Psoas muscle (tissue), 7 donors: ENCODE measurements at regions not wholly inside any gene's neighbourhood (a gene's known extent, or its start where the extent isn't known, plus 50 kb on each side); places are given as distances from the start of the nearest gene placed in this dataset.

ENCODE experiments used
- ATAC-seq, 4 donors: fragments of 200-7000 bp; cut with Tn5 transposase; one replicate each; pipeline ENCODE4 v1.9.1; 2020; ENCODE audit warnings: moderate library complexity in 3 of 4, mild to moderate bottlenecking in 2 of 4
- DNase-seq, 2 donors: peaks; one replicate each; pipeline ENCODE4 v3.0.0-alpha.2; 2020
- H3K27ac ChIP-seq: fragments of 200-600 bp; one replicate; pipeline ENCODE4 v1.8.0; 2022
- H3K27me3 ChIP-seq, 3 donors: fragments of 200-600 bp in 1 of 3; one replicate each; pipeline versions ENCODE4 v1.6.1 to v1.8.0; 2013 to 2022; ENCODE audit warnings: low read length in 2 of 3, mild to moderate bottlenecking in 2 of 3, moderate library complexity in 1 of 3; ENCODE audit not compliant: insufficient read depth in 3 of 3
- H3K36me3 ChIP-seq, 2 donors: fragments of 200-600 bp in 1 of 2; one replicate each; pipeline versions ENCODE4 v1.6.1 to v1.8.0; 2013 to 2022; ENCODE audit warnings: low read depth in 1 of 2, mild to moderate bottlenecking in 1 of 2, moderate library complexity in 1 of 2; ENCODE audit not compliant: insufficient read depth in 1 of 2
- H3K4me1 ChIP-seq: fragments of 200-600 bp; one replicate; pipeline ENCODE4 v1.8.0; 2022
- H3K4me3 ChIP-seq: fragments of 200-600 bp; one replicate; pipeline ENCODE4 v1.8.0; 2022; ENCODE audit warnings: mild to moderate bottlenecking
- H3K9me3 ChIP-seq: fragments of 200-600 bp; one replicate; pipeline ENCODE4 v1.8.0; 2022
- CTCF ChIP-seq: fragments of 200-600 bp; IDR thresholded peaks from one replicate; pipeline ENCODE4 v1.8.0; 2022; ENCODE audit warnings: antibody characterized with exemption
- WGBS, 3 donors: extraction: QIAGEN DNeasy Blood & Tissue Kit; methylation state at CpG; one replicate each; pipeline versions ENCODE4 v1.1.6 to v1.1.7; 2013; 5-methylcytosine and 5-hydroxymethylcytosine counted together
- intact Hi-C, 2 donors: fragments of 100-400 bp; cut with DNase I; formaldehyde crosslinking; loops; one replicate each; pipeline versions ENCODE4 v1.11.0 to v1.14.2; 2022
- donor health status: healthy with polysubstance abuse.
- donor health status: DM: no; HTN: no; CAD: no; lungs with moderate emphysema.
- donor health status: Bipolar disorder and iron deficiency.
- donor health status: healthy.
- donor health status: DM: yes; HTN: yes; CAD: no.
- donor health status: DM: no; HTN: no; CAD: no.
- donor health status: DM: yes; HTN: yes; CAD: no.

GRCh38 chrX:113548308-113549015 is 707.8 kb upstream of the AMOT start:
- WGBS, 3 donors: 38 to 78% (median 67%) methylated on average over 2 of the region's 2 CpGs
- no peak for ATAC-seq
- no peaks in the 10 kb centered on the region for H3K27me3 ChIP-seq

GRCh38 chrX:113545040-113545439 is 704.4 kb upstream of the AMOT start:
- no peaks in the 10 kb centered on the region for H3K9me3 ChIP-seq
- no peaks in the 10 kb centered on the region for H3K27me3 ChIP-seq
- H3K36me3 ChIP-seq: no peaks in the 10 kb centered on the region
- ATAC-seq (no peak), DNase-seq (no peak)
- TF ChIP-seq CTCF: no peak
- intact Hi-C loops: no loop called here
- WGBS, 3 donors: no CpG with 5 or more reads among the region's 1 CpG
- H3K4me1 ChIP-seq: no peaks in the 10 kb centered on the region
- no peak overlapping the region for H3K4me3 ChIP-seq
- H3K27ac ChIP-seq: no peak overlapping the region

More at GRCh38 chrX:113548308-113549015, 707.8 kb upstream of the AMOT start:
- Histone ChIP-seq H3K4me3 (no peak overlapping the region), H3K9me3 (no peaks in the 10 kb centered on the region), H3K36me3 (no peaks in the 10 kb centered on the region), H3K4me1 (no peaks in the 10 kb centered on the region), H3K27ac (no peak overlapping the region)
- no peak for TF ChIP-seq CTCF
- intact Hi-C loops: no loop called here
- no peak for DNase-seq

- Histone ChIP-seq H3K36me3 (no peaks in the 10 kb centered on the region), H3K9me3 (no peaks in the 10 kb centered on the region), H3K4me3 (no peak overlapping the region), H3K27ac (no peak overlapping the region), H3K27me3 (no peaks in the 10 kb centered on the region), H3K4me1 (no peaks in the 10 kb centered on the region)
- no peak for TF ChIP-seq CTCF
- intact Hi-C loops: no loop called here
- ATAC-seq: no peak
- WGBS, 3 donors: 80 to 91% (median 85%) methylated on average over 2 of the region's 2 CpGs
- DNase-seq: no peak
Observed at GRCh38 chrX:113539599-113540356, 699.1 kb upstream of the AMOT start.

- no peaks in the 10 kb centered on the region for H3K9me3 ChIP-seq
- no peak overlapping the region for H3K4me3 ChIP-seq
- TF ChIP-seq CTCF: no peak
- H3K27ac ChIP-seq: no peak overlapping the region
- peaks cover 0 to 4% (median 0%) of the 10 kb centered on the region in 3 donors for H3K27me3 ChIP-seq
- intact Hi-C loops: no loop called here
- ATAC-seq (no peak), DNase-seq (no peak)
- 76 to 87% (median 85%) methylated on average over 6 of the region's 6 CpGs for WGBS, 3 donors
- no peaks in the 10 kb centered on the region for H3K4me1 ChIP-seq
- H3K36me3 ChIP-seq: no peaks in the 10 kb centered on the region
Observed at GRCh38 chrX:113529426-113530013, 688.9 kb upstream of the AMOT start.
